Endothelial cell of umbilical vein (primary cell): ENCODE measurements at regions not wholly inside any gene's neighbourhood (a gene's known extent, or its start where the extent isn't known, plus 50 kb on each side); places are given as distances from the start of the nearest gene placed in this dataset.

ENCODE experiments used
- BruUV-seq: library from RNA; stranded (reverse); fragments of 400-500 nt; replicated peaks from 2 replicates; lab custom pipeline; 2021; lab: Mats Ljungman, UMichigan
- CTCF ChIA-PET: fragments of 300-600, 350-600 bp; sonication (Branson Sonifier 250); formaldehyde crosslinking; loops from one replicate; lab custom pipeline; 2021; ENCODE audit warnings: antibody characterized with exemption, inconsistent platforms; lab: Charles Lee
- POLR2A ChIA-PET: fragments of 300-600, 350-600 bp; sonication (Branson Sonifier 250); formaldehyde crosslinking; loops from one replicate; lab custom pipeline; 2021; ENCODE audit warnings: antibody characterized with exemption, inconsistent platforms; lab: Charles Lee
- DNase-seq: peaks from one replicate; pipeline ENCODE4 v3.0.0-alpha.2; 2011; ENCODE audit warnings: low read depth, low spot score
- FAIRE-seq: peaks from 2 replicates; lab custom pipeline; 2011; peaks lifted over from hg19 to GRCh38; lab: Jason Lieb, UNC
- H2AFZ ChIP-seq: 2 replicates; pipeline ENCODE4 v1.6.0; 2012; ENCODE audit warnings: low read depth, low read length, control low read depth, inconsistent platforms
- H3K27ac ChIP-seq: 2 replicates; pipeline ENCODE4 v1.5.1; 2011; ENCODE audit warnings: low read depth, mild to moderate bottlenecking, control low read depth, low read length, moderate library complexity; ENCODE audit not compliant: insufficient read depth
- H3K27me3 ChIP-seq, 2 experiments: 2 replicates each; pipeline versions ENCODE4 v1.6.0 to v1.6.1; 2011; ENCODE audit warnings: low read length in 2 of 2, mixed read lengths in 1 of 2; ENCODE audit not compliant: control insufficient read depth in 2 of 2, insufficient read depth in 2 of 2
- H3K36me3 ChIP-seq, 2 experiments: 2 replicates in 1 of 2; 3 replicates in 1 of 2; pipeline ENCODE4 v1.5.1; 2011; ENCODE audit warnings: low read length in 2 of 2, mild to moderate bottlenecking in 1 of 2, moderate library complexity in 1 of 2; ENCODE audit not compliant: control insufficient read depth in 2 of 2, insufficient read depth in 2 of 2; ENCODE audit errors: extremely low read depth in 1 of 2
- H3K4me1 ChIP-seq: 3 replicates; pipeline ENCODE4 v1.5.1; 2011; ENCODE audit warnings: mild to moderate bottlenecking, low read length; ENCODE audit not compliant: control insufficient read depth, insufficient read depth; ENCODE audit errors: extremely low read depth
- H3K4me2 ChIP-seq: 2 replicates; pipeline ENCODE4 v1.6.1; 2011; ENCODE audit warnings: low read length, control low read depth, mixed read lengths; ENCODE audit not compliant: insufficient read depth
- H3K4me3 ChIP-seq, 3 experiments: fragments of 200-600 bp in 1 of 3; sonication (generic), shearing (Covaris generic) in 1 of 3; replicated peaks in 1 of 3; 2 replicates each; pipeline ENCODE4 v1.5.1; 2011 to 2016; ENCODE audit warnings: control low read depth in 3 of 3, low read length in 3 of 3, mild to moderate bottlenecking in 2 of 3, inconsistent platforms in 1 of 3, low read depth in 1 of 3, moderate library complexity in 1 of 3; ENCODE audit not compliant: insufficient read depth in 1 of 3
- H3K79me2 ChIP-seq: 2 replicates; pipeline ENCODE4 v1.6.0; 2012; ENCODE audit warnings: low read length, inconsistent platforms; ENCODE audit not compliant: control insufficient read depth, insufficient read depth
- H3K9ac ChIP-seq: replicated peaks from 2 replicates; pipeline ENCODE3; 2011; ENCODE audit warnings: low read length, control low read depth; ENCODE audit not compliant: insufficient read depth; ENCODE audit errors: extremely low read depth
- H3K9me1 ChIP-seq: replicated peaks from 3 replicates; pipeline ENCODE4 v1.6.0; 2011; ENCODE audit warnings: mild to moderate bottlenecking, low read length; ENCODE audit not compliant: control insufficient read depth, insufficient read depth; ENCODE audit errors: extremely low read depth
- H3K9me3 ChIP-seq: replicated peaks from 2 replicates; pipeline ENCODE4 v1.5.1; 2012; ENCODE audit warnings: low read length, inconsistent platforms; ENCODE audit not compliant: control insufficient read depth, insufficient read depth
- H4K20me1 ChIP-seq: replicated peaks from 2 replicates; pipeline ENCODE3; 2011; ENCODE audit warnings: mild to moderate bottlenecking, low read length; ENCODE audit not compliant: control insufficient read depth, insufficient read depth; ENCODE audit errors: extremely low read depth
- EZH2 ChIP-seq: IDR thresholded peaks from 2 replicates; pipeline ENCODE4 v1.6.1; 2012; ENCODE audit warnings: borderline replicate concordance, low read depth, mild to moderate bottlenecking, moderate library complexity, low read length, inconsistent platforms; ENCODE audit not compliant: severe bottlenecking
- GATA2 ChIP-seq: IDR thresholded peaks from 2 replicates; pipeline ENCODE4 v1.7.0; 2011; ENCODE audit warnings: low read depth, mild to moderate bottlenecking, moderate library complexity, mixed read lengths, low read length; ENCODE audit not compliant: insufficient read length, insufficient read depth
- JUN ChIP-seq: IDR thresholded peaks from 2 replicates; pipeline ENCODE4 v1.6.1; 2011; ENCODE audit warnings: borderline replicate concordance, low read depth; ENCODE audit not compliant: insufficient read length, insufficient read depth
- MYC ChIP-seq: IDR thresholded peaks from one replicate; pipeline ENCODE4 v1.6.1; 2011; ENCODE audit warnings: mild to moderate bottlenecking, low read depth, low read length
- POLR2A ChIP-seq: IDR thresholded peaks from 2 replicates; pipeline ENCODE4 v1.6.1; 2012; ENCODE audit warnings: low read depth, mild to moderate bottlenecking, control low read depth, low read length
- dilution Hi-C: fragments of 300-500 bp; cut with MboI; formaldehyde crosslinking; loops from one replicate; pipeline ENCODE4 v1.15.0; 2019; ENCODE audit warnings: low sequenced_read_pairs; ENCODE audit not compliant: extremely low pct_ligation_motif_present
- intact Hi-C: fragments of 100-400 bp; cut with micrococcal nuclease; formaldehyde crosslinking; loops from one replicate; pipeline ENCODE4 v1.10.0; 2022
- TF ChIP-seq, protein P1 (sequence below), 2 donors: IDR thresholded peaks; 1 replicate in 1 of 2; 2 replicates in 1 of 2; pipeline ENCODE4 v1.5.1; 2011; ENCODE audit warnings: low read length in 2 of 2, mild to moderate bottlenecking in 2 of 2, moderate library complexity in 2 of 2, control low read depth in 1 of 2, inconsistent platforms in 1 of 2, low read depth in 1 of 2; ENCODE audit not compliant: insufficient read depth in 1 of 2; ENCODE audit errors: extremely low read depth in 1 of 2
- TF ChIP-seq, protein P2 (sequence below): IDR thresholded peaks from 2 replicates; pipeline ENCODE4 v1.6.1; 2011; ENCODE audit not compliant: insufficient read depth, insufficient read length

DNA sequence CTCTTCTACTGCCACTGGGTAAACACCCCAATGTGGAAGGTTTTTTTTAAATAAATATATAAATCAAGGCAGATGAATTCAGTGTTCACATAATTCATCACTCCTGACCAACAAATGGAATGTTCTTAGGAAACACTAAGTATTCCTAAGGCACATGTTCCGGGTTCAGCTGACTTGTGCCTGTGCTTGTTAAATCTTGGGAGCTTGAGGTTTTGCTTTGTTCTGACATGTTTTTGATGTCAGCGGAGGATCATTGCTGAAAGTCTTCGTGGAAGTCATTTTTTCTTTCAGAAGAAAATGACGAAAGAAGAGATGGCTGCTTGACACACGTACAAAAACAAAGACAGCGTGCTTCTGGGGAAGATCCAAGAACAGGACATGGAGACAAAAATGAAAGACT lies 185.8 kb downstream of the MZT1 start:
- dilution Hi-C loops = no loop called here
- no peaks in the 10 kb centered on the region for H3K4me1 ChIP-seq
- H3K9ac ChIP-seq = no peak overlapping the region
- H3K9me3 ChIP-seq = no peaks in the 10 kb centered on the region
- H3K36me3 ChIP-seq = no peaks in the 10 kb centered on the region
- no peak overlapping the region for H2AFZ ChIP-seq
- no peak overlapping the region for H3K4me3 ChIP-seq
- H4K20me1 ChIP-seq = no peaks in the 10 kb centered on the region
- H3K27me3 ChIP-seq = peaks cover 0 to 2% of the 10 kb centered on the region in 2 experiments
- POLR2A ChIA-PET = no interaction called here
- CTCF ChIA-PET = no interaction called here
- no peaks in the 10 kb centered on the region for H3K9me1 ChIP-seq
- DNase-seq (no peak), FAIRE-seq (no peak)
- no peaks in the 10 kb centered on the region for H3K79me2 ChIP-seq
- H3K27ac ChIP-seq = no peak overlapping the region
- BruUV-seq = no TSS peak
- intact Hi-C loops = no loop called here
- TF ChIP-seq EZH2 = no peak
- no peak for TF ChIP-seq MYC
- no peak for TF ChIP-seq JUN
- no peak for TF ChIP-seq POLR2A
- no peak for TF ChIP-seq GATA2
- TF ChIP-seq, protein P1, sequence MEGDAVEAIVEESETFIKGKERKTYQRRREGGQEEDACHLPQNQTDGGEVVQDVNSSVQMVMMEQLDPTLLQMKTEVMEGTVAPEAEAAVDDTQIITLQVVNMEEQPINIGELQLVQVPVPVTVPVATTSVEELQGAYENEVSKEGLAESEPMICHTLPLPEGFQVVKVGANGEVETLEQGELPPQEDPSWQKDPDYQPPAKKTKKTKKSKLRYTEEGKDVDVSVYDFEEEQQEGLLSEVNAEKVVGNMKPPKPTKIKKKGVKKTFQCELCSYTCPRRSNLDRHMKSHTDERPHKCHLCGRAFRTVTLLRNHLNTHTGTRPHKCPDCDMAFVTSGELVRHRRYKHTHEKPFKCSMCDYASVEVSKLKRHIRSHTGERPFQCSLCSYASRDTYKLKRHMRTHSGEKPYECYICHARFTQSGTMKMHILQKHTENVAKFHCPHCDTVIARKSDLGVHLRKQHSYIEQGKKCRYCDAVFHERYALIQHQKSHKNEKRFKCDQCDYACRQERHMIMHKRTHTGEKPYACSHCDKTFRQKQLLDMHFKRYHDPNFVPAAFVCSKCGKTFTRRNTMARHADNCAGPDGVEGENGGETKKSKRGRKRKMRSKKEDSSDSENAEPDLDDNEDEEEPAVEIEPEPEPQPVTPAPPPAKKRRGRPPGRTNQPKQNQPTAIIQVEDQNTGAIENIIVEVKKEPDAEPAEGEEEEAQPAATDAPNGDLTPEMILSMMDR (IDR thresholded peaks at IDR 0.05; ENCODE audit: extremely low read depth in 1 of 2, insufficient read depth in 1 of 2, low read depth in 1 of 2, low read length in 2 of 2) = no peak
- TF ChIP-seq, protein P2, sequence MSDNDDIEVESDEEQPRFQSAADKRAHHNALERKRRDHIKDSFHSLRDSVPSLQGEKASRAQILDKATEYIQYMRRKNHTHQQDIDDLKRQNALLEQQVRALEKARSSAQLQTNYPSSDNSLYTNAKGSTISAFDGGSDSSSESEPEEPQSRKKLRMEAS = no peak
- H3K4me2 ChIP-seq = no peak overlapping the region
